ENCODE measurements at regions not wholly inside any gene's neighbourhood (a gene's known extent, or its start where the extent isn't known, plus 50 kb on each side); places are given as distances from the start of the nearest gene placed in this dataset.

DNA sequence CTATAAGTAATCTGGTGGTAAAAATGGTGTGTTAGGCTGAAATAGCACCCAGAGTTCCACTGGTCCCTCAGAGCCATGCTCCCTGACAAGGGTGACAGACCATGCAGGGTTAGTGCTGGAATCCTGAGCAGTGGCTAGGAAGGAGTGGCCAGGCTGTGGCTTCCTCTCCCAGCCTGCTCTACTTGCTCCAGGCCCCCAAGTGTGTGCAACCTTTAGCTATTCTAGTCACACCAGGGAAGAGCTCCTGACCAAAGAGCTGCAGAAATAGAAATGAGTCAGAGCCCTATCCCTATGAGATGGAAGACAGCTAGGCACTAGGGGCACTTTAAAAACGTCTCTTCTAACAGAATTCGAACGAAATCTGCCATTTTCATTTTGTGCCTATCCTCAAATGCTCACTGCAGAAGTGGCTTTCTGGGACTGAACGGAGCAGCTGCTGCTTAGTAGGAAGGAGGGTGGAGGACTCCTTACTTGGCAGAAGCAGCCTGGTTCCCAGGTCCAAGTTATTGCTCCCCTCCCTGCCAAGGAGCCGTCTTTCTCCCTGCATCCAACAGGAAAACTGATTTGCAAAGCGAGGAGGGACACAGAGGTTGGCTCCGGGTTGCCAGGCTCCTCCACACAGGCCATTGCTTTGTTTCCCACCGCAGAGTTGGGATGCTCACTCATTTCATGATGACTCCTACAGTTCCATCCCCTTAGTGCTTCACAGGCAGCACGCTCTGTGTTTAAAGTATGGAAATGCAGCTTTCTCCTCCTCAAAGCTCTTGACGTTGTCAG, 754.5 kb downstream of the C6orf118 start:
- DNase-seq (ENCODE audit: low read depth in 2 of 2), result no peak

GRCh38 chr6:164554226-164554625, 755.2 kb downstream of the C6orf118 start:
- no peak for DNase-seq (ENCODE audit: low read depth in 2 of 2)

DNA sequence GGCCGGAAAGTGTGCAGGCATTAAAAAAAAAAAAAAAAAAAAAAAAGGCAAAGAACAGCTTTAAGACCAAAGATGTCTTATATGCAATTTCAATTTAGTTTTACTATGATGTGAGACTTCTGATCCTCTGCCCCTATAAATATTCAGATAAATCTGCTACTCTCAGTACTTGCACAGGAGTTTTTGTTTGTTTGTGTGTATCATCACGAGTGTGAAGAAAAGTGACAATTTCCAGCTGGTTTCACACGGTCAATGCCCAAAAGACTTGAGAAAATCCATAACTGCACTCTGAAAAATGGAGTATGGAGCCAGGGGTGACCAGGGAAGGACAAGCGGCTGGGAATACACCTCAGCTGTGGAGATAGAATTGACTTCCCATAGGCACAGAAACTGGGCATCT, 757.7 kb downstream of the C6orf118 start:
- no peak for DNase-seq (ENCODE audit: low read depth in 2 of 2)

DNA sequence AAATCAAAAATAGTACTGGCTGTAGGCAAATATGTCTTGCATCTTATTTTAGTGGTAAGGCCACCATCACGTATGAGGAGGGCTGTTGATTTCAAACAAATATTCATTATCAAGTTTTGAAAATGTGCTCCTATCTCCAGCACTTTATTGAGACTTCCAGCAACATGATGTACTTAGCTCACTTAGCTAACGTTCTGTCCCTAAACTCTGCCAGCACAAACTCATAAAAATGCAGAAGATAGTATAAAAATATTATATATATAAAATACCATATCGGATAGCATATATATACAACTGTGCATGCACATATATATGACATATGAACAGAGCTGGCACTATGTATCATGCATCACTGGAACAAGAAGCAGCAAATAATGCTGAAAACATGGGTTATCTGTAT, 762.3 kb downstream of the C6orf118 start:
- no peak for DNase-seq (ENCODE audit: low read depth in 2 of 2)

DNA sequence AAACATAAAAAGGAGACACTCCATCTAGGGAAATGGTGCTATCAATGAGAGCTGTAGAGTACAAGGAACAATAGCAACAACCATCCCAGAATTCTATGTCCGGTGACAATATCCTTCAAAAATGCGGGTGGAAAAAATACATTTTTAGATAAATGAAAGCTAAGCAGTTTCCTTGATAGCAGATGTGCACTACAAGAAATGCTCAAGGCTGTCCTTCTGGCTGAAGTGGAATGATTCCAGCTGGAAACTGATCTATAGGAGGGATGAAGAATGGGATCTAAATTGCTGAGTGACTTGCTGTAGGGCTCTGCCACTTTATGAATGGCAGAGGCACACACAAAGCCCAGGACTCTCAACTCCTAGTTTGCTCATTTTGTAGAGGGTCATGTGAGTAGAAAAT, 763.1 kb downstream of the C6orf118 start:
- no peak for DNase-seq (ENCODE audit: low read depth in 2 of 2)

- DNase-seq (ENCODE audit: low read depth in 2 of 2), result no peak
Measured at GRCh38 chr6:164534070-164534766, 775.2 kb downstream of the C6orf118 start.

GRCh38 chr6:164533045-164533362, 776.4 kb downstream of the C6orf118 start:
- DNase-seq (ENCODE audit: low read depth in 2 of 2), result no peak

DNA sequence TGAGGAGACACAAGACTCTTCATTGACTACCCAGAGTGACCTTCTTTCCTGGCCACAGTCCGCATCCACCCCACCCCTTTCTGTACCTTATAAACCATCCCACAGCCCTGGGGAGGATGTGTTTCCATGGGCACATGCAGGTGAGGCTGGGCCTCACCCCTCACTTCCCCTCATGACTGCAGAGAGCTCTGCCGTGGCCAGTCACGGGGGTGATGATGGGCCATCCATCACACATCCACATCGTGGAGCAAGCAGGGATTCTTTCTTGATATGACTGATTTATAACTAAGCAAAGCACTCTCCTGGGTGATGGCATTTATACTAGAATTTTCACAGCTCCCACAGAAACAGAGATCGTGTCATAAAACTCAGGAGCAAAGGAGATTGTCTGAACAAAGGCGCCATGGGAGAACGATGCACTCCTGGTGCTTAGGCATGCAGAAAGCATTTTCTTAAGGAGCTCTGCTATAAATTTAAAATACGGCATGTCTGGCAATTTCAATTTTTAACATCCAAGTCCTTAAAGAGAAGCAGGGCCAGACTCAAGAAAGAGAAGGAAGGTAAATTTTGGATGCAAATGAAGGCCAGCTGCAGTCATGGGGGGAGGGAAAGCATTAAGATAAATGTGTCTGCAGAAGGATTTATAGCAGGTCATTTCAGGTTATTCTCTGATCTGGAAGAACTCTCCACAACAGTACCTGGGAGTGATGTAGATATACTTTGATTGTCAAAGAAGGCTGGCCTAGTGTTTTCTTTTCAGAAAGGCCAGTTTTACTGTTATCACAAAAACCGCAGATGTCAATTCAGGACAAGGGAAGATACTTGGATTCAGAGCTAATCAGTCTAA, 777.0 kb downstream of the C6orf118 start:
- DNase-seq (ENCODE audit: low read depth in 2 of 2), result no peak

DNA sequence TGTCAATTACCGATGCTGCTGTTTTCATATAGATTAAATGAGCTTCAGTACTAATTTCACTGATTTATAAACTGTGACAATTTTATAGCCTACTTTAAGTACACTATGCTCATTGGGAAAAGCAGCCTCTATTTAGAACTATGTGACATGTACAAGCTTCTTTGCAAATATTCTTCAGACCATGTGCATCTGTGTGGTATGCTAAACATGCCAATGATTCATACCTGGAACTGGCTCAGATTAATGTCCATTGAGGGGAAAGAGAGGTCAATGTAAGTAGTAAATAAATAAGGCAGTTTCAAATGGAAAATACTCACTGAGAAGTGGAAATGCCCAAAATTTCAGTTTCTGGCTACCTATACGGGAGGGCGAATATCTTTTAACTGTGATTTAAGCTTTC, 777.7 kb downstream of the C6orf118 start:
- DNase-seq (ENCODE audit: low read depth in 2 of 2), result no peak

DNA sequence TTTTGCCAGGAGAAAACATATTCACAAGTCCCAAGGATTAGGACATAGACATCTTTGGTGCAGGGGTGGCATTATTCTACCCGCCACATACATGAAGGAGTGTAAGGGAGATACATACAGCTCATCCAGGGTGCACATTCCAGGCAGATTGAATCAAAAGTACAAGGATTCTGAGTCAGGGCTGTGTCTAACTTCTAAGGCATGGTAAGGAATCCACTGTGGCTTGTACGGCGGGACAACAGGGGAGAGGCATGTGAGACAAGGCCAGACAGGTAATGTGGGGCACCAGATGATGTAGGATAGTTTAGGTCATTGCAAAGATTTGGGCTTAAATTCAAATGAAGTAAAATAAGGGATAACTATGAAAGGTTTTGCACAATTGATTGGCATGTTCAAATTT, 780.9 kb downstream of the C6orf118 start:
- no peak for DNase-seq (ENCODE audit: low read depth in 2 of 2)

DNA sequence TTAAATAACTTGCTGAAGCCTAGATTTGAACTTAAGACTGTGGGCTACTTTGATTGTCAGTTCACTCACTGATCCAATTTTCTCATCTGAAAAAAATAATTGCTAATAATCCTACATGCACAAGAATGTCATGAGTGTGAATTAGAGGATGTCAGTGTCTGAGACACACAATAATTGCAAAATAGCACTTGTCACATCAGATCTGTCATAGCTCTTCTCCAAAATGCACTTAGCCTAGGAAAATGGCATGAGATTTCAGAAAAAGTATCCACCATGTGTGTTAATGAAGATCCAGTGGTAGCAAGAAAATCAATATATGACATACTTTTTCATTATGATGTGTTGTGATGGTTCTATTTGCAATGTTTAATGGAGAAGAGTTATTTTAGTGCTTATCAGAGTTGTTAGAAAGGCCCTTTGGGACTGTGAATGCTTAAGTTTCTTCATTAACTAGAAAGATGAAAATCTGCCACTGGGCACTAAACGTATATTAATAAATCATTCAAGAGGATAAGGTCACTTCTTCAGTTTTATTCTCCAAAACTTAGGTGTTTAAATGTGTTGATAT, 786.2 kb downstream of the C6orf118 start:
- DNase-seq (ENCODE audit: low read depth in 2 of 2), result no peak

GRCh38 chr6:164520916-164521315, 788.5 kb downstream of the C6orf118 start:
- no peak for DNase-seq (ENCODE audit: low read depth in 2 of 2)

DNA sequence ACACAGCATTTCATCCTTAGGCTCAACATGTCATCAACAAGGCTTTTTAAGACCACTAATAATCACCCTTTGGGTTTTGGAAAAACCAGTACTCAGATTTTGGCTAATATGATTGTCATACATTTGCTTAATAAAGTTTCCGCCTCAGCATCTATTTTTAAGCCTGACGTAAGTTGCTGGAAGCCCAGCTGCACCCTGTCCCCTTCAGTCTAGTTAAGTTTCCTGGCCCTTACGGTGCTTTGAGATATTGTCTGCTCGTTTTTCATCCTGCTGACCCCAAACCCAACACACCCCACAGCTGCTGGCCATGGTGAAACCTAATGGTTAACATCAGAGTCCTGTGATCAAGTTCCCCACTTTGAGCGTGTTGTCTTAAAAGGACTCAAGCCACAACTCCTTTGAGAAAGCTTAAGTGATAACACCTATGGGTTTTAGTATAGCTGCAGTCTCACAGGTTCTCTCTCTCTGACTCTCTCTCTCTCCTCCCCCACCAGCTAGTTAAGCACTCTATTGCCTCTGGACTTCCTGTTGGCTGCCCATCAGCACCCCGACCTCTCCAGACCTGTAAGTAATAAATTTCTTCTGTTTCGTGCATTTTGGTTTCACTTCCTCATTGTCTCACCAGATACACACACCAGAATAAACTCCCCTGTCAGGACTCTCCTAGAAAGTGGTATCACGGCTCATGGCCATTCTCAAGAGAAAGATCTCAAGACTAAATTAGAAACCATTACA, 802.0 kb downstream of the C6orf118 start:
- no peak for DNase-seq (ENCODE audit: low read depth in 2 of 2)

- DNase-seq (ENCODE audit: low read depth in 2 of 2), result no peak
Measured at GRCh38 chr6:164505425-164505824, 804.0 kb downstream of the C6orf118 start.

GRCh38 chr6:164502833-164503232, 806.6 kb downstream of the C6orf118 start:
- DNase-seq (ENCODE audit: low read depth in 2 of 2), result no peak

DNA sequence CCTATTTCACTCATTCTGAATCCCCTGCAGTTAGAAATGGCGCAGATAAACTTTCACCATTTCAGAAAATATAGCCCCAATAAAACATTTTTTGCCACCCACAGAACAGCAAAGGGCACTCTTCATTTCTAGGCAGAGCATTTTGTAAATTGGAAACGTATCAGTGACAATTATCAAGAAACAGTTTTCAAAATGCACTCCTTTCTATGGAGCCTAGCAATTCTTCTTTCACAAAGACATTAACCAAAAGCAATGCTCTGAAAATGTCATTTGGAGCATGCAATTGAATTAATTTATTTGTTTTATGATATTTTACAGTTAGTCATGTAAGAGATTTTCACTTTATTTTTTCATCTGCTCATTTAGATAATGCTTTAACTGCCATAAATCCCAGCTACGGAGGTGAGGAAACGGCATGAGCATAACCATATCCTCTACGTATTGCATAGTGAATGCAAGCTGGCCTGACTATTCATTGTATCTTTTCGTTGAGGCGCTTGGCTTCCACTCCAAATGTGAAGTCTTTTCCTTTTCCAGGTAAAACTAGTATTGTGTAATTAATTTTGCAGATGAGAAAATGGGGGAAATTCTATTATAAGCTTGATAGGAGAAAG, 813.4 kb downstream of the C6orf118 start:
- no peak for DNase-seq (ENCODE audit: low read depth in 2 of 2)

GRCh38 chr6:164478426-164478825, 831.0 kb downstream of the C6orf118 start:
- no peak for DNase-seq (ENCODE audit: low read depth in 2 of 2)

- DNase-seq (ENCODE audit: low read depth in 2 of 2), result no peak
Measured at GRCh38 chr6:164477790-164478189, 831.6 kb downstream of the C6orf118 start.

DNA sequence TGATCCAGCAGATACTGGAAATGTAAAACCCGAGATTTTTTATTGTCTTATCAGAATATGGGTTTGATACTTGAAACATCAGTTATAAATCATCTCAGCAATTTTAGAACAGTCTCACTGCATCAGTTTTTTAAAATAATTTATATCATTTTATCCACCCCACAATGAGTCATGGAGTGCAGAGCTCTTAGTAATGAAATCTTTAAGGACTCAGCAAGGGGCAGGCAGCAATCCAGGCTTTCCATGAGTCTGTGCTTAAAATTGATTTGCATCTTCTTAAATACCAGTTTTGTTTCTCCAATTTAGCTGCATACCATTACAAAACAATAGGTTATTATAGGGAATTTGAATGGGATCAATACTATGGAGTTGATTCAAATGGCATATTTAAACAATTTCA, 832.3 kb downstream of the C6orf118 start:
- DNase-seq (ENCODE audit: low read depth in 2 of 2), result no peak

- no peak for DNase-seq (ENCODE audit: low read depth in 2 of 2)
Measured at GRCh38 chr6:164469276-164469949, 840.0 kb downstream of the C6orf118 start.

DNA sequence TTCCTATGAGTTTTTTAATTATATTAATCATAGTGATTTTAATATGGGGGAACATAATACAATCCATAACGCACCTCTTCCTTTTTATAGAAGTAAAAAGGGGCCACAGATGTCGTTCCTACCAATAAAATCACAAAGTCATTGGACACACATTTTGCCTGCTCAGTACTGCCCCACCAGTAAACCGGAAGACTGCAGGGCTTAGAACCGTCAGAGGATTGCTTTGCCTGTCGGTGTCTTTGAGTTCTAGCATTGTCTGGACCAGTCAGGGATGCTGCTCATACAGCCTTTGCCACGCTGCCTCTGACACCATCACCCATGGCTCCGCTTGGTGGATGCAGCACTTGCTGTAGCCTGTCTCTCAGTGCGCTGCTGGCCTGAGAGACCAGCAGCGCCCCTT, 853.6 kb downstream of the C6orf118 start:
- DNase-seq (ENCODE audit: low read depth in 2 of 2), result no peak

Data from stimulated activated CD8-positive, alpha-beta memory T cell treated with anti-CD3 and anti-CD28 coated beads, Interleukin-2, amount 100 ng/mL, for 1 hour (primary cell).